ENCODE measurements at regions not wholly inside any gene's neighbourhood (a gene's known extent, or its start where the extent isn't known, plus 50 kb on each side); places are given as distances from the start of the nearest gene placed in this dataset.

GRCh38 chr20:52915564-52915963, 56.6 kb upstream of the TSHZ2 start:
- H3K27me3 Mint-ChIP-seq (ENCODE audit: low read depth in 3 of 3) = no peaks in the 10 kb centered on the region
- Histone ChIP-seq H3K9ac (ENCODE audit: insufficient read depth, low read length, poor library complexity, severe bottlenecking) (no peak overlapping the region), H3K79me2 (ENCODE audit: insufficient read depth, low read length) (no peaks in the 10 kb centered on the region), H4K20me1 (ENCODE audit: insufficient read depth, low read length) (no peaks in the 10 kb centered on the region), H3K4me3 (replicated peaks in 1 of 3; ENCODE audit: low read depth in 2 of 3, low read length in 3 of 3) (no peak overlapping the region), H3K36me3 (replicated peaks in 1 of 2; ENCODE audit: control insufficient read depth in 1 of 2, insufficient read depth in 2 of 2, low read length in 2 of 2) (no peaks in the 10 kb centered on the region), H2AFZ (ENCODE audit: insufficient read depth, low read depth, low read length, poor library complexity, severe bottlenecking) (no peak overlapping the region), H3K27me3 (ENCODE audit: control insufficient read depth in 2 of 2, insufficient read depth in 2 of 2, low read length in 2 of 2) (no peaks in the 10 kb centered on the region), H3K9me3 (replicated peaks in 1 of 2; ENCODE audit: control insufficient read depth in 1 of 2, insufficient read depth in 1 of 2, low read length in 2 of 2) (peaks cover 0 to 11% of the 10 kb centered on the region in 2 donors), H3K27ac (ENCODE audit: low read depth in 1 of 2, low read length in 2 of 2) (no peak overlapping the region), H3K4me1 (ENCODE audit: control insufficient read depth in 1 of 2, insufficient read depth in 2 of 2, low read length in 2 of 2) (no peaks in the 10 kb centered on the region), H3K4me2 (replicated peaks; ENCODE audit: extremely low read depth, low read length, poor library complexity, severe bottlenecking) (no peak overlapping the region)
- intact Hi-C loops (cut with micrococcal nuclease) = no loop called here
- H3K4me1 Mint-ChIP-seq = no peaks in the 10 kb centered on the region
- H3K4me3 Mint-ChIP-seq = no peak overlapping the region
- TF ChIP-seq CTCF (IDR thresholded peaks at IDR 0.05) = no peak
- no peaks in the 10 kb centered on the region for H3K36me3 Mint-ChIP-seq
- WGBS (ENCODE audit: insufficient coverage) = no CpG with 5 or more reads among the region's 1 CpG
- no peak for DNase-seq
- peaks cover 0 to 12% (median 2%) of the 10 kb centered on the region in 7 donors for H3K9me3 Mint-ChIP-seq
- H3K27ac Mint-ChIP-seq = no peak overlapping the region

GRCh38 chr20:52914870-52915269, 57.3 kb upstream of the TSHZ2 start:
- Mint-ChIP-seq H3K4me1 (no peaks in the 10 kb centered on the region), H3K27me3 (ENCODE audit: low read depth in 3 of 3) (no peaks in the 10 kb centered on the region), H3K9me3 (peaks cover 0 to 12% (median 2%) of the 10 kb centered on the region in 7 donors), H3K36me3 (no peaks in the 10 kb centered on the region), H3K4me3 (no peak overlapping the region), H3K27ac (no peak overlapping the region)
- no peaks in the 10 kb centered on the region for H3K36me3 ChIP-seq (replicated peaks in 1 of 2; ENCODE audit: control insufficient read depth in 1 of 2, insufficient read depth in 2 of 2, low read length in 2 of 2)
- WGBS (ENCODE audit: insufficient coverage) = no CpG with 5 or more reads among the region's 2 CpGs
- TF ChIP-seq CTCF (IDR thresholded peaks at IDR 0.05) = no peak
- no peaks in the 10 kb centered on the region for H4K20me1 ChIP-seq (ENCODE audit: insufficient read depth, low read length)
- no peak for DNase-seq
- peaks cover 0 to 11% of the 10 kb centered on the region in 2 donors for H3K9me3 ChIP-seq (replicated peaks in 1 of 2; ENCODE audit: control insufficient read depth in 1 of 2, insufficient read depth in 1 of 2, low read length in 2 of 2)
- H3K4me1 ChIP-seq (ENCODE audit: control insufficient read depth in 1 of 2, insufficient read depth in 2 of 2, low read length in 2 of 2) = no peaks in the 10 kb centered on the region
- H3K9ac ChIP-seq (ENCODE audit: insufficient read depth, low read length, poor library complexity, severe bottlenecking) = no peak overlapping the region
- no peak overlapping the region for H3K4me2 ChIP-seq (replicated peaks; ENCODE audit: extremely low read depth, low read length, poor library complexity, severe bottlenecking)
- H2AFZ ChIP-seq (ENCODE audit: insufficient read depth, low read depth, low read length, poor library complexity, severe bottlenecking) = no peak overlapping the region
- no peak overlapping the region for H3K27ac ChIP-seq (ENCODE audit: low read depth in 1 of 2, low read length in 2 of 2)
- no peaks in the 10 kb centered on the region for H3K79me2 ChIP-seq (ENCODE audit: insufficient read depth, low read length)
- no peak overlapping the region for H3K4me3 ChIP-seq (replicated peaks in 1 of 3; ENCODE audit: low read depth in 2 of 3, low read length in 3 of 3)
- no peaks in the 10 kb centered on the region for H3K27me3 ChIP-seq (ENCODE audit: control insufficient read depth in 2 of 2, insufficient read depth in 2 of 2, low read length in 2 of 2)
- intact Hi-C loops (cut with micrococcal nuclease) = no loop called here

All from CD14-positive monocyte (primary cell).